Type B pancreatic cell (in vitro differentiated cells): ENCODE measurements at regions not wholly inside any gene's neighbourhood (a gene's known extent, or its start where the extent isn't known, plus 50 kb on each side); places are given as distances from the start of the nearest gene placed in this dataset.

ENCODE experiments used
- DNase-seq: peaks from one replicate; pipeline ENCODE4 v3.0.0; 2021; ENCODE audit warnings: mixed read lengths; ENCODE audit not compliant: unreplicated experiment; ENCODE audit errors: extremely low spot score
- H3K27ac Mint-ChIP-seq: 2 replicates; pipeline ENCODE4 v1.8.0; 2021; ENCODE audit warnings: mild to moderate bottlenecking, mixed read lengths
- H3K27me3 Mint-ChIP-seq: 2 replicates; pipeline ENCODE4 v1.8.0; 2021; ENCODE audit warnings: mixed read lengths
- H3K36me3 Mint-ChIP-seq: 2 replicates; pipeline ENCODE4 v1.8.0; 2021; ENCODE audit warnings: mixed read lengths
- H3K4me1 Mint-ChIP-seq: one replicate; pipeline ENCODE4 v1.8.0; 2021; ENCODE audit warnings: mixed read lengths; ENCODE audit not compliant: unreplicated experiment
- H3K4me3 Mint-ChIP-seq: 2 replicates; pipeline ENCODE4 v1.8.0; 2021; ENCODE audit warnings: mild to moderate bottlenecking, mixed read lengths
- H3K9me3 Mint-ChIP-seq: 2 replicates; pipeline ENCODE4 v1.8.0; 2021; ENCODE audit warnings: mixed read lengths
- TF ChIP-seq, protein P1 (sequence below): fragments of 200-600 bp; sonication (generic); conservative IDR thresholded peaks from 2 replicates; pipeline ENCODE4 v1.5.0; 2021; ENCODE audit warnings: antibody characterized with exemption, mild to moderate bottlenecking

DNA sequence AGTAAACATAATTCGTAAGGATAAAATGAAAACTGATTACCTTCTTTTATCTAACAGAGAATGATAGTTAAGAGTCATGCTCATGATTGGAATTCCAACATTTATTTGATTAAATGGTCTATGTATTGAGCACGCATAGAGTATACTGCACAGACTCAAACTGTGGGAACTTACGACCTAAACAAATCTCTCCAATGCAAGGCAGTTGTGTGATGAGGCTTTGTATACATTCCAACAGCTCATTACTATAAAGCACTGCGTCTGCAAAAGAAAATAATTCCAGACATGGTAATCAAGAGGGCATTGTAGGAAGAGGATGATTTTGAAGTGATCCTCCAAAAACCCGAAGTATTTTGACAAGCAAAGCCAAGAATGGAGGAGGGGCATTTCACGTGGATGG is 169.5 kb downstream of the NUFIP1 start:
- TF ChIP-seq, protein P1, sequence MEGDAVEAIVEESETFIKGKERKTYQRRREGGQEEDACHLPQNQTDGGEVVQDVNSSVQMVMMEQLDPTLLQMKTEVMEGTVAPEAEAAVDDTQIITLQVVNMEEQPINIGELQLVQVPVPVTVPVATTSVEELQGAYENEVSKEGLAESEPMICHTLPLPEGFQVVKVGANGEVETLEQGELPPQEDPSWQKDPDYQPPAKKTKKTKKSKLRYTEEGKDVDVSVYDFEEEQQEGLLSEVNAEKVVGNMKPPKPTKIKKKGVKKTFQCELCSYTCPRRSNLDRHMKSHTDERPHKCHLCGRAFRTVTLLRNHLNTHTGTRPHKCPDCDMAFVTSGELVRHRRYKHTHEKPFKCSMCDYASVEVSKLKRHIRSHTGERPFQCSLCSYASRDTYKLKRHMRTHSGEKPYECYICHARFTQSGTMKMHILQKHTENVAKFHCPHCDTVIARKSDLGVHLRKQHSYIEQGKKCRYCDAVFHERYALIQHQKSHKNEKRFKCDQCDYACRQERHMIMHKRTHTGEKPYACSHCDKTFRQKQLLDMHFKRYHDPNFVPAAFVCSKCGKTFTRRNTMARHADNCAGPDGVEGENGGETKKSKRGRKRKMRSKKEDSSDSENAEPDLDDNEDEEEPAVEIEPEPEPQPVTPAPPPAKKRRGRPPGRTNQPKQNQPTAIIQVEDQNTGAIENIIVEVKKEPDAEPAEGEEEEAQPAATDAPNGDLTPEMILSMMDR: no peak
- Mint-ChIP-seq H3K4me3 (no peak overlapping the region), H3K27me3 (no peaks in the 10 kb centered on the region), H3K27ac (no peak overlapping the region), H3K36me3 (no peaks in the 10 kb centered on the region), H3K9me3 (no peaks in the 10 kb centered on the region), H3K4me1 (peaks cover 5% of the 10 kb centered on the region)
- no peak for DNase-seq

DNA sequence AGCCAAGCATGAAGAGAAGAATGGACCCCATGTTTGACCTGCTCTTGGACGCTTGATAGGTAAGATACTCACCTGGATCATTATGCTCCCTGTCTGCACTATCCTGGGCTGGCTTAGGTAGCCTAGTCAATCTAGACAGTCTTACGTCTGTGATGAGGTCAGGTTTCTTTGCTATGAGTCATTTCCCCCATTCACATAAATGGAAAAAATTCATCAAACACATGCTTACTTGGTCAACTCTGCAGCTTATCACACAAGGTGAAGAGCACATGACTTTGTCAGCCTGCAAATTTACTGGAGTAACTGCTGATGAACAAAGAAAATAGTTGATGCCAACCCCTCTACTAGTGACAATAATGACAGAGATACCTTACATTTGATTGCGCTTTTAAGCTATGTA is 170.0 kb downstream of the NUFIP1 start:
- TF ChIP-seq, protein P1: no peak
- Mint-ChIP-seq H3K9me3 (no peaks in the 10 kb centered on the region), H3K4me3 (no peak overlapping the region), H3K36me3 (no peaks in the 10 kb centered on the region), H3K27ac (no peak overlapping the region), H3K27me3 (no peaks in the 10 kb centered on the region), H3K4me1 (peaks cover 5% of the 10 kb centered on the region)
- no peak for DNase-seq

DNA sequence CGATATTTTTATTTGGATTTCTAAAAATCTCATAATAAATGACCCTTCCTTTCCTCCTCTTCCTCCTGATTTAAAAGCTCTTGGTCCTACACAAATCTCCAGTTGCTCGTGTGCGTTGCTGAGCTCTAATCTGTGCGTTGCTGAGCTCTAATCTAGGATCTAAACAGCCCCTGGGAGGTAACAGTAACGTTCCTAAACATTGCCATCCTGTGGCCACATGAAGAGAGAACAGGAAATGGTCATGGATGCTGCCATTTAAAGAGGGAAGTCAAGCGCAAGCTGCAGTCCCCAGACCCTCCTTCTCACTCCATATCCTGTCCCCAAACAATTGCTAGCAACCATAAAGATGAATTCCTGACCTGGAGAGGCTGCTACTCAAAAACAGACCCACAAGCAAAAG is 170.8 kb downstream of the NUFIP1 start:
- Mint-ChIP-seq H3K27me3 (no peaks in the 10 kb centered on the region), H3K4me1 (peaks cover 5% of the 10 kb centered on the region), H3K9me3 (no peaks in the 10 kb centered on the region), H3K36me3 (no peaks in the 10 kb centered on the region), H3K4me3 (no peak overlapping the region), H3K27ac (no peak overlapping the region)
- DNase-seq: no peak
- TF ChIP-seq, protein P1: peak; percentile 48

DNA sequence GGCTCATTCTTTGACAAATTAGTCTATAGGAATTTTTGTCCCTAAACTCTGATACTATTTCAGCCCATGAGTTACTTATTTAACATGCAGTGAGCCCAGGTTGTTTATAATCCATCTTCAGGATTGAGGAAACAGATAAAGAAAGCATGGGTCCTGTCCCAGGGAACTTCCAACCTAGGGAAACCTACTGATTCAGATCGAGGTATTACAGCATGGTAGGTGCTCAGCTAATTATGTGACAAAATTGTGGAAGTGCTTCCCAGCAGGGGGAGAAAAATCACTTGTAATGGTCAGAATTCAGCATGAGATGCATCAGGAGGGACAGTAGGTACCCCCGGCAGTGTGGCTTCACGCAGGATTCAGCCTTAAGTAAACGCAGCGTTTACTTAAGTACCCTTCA is 171.3 kb downstream of the NUFIP1 start:
- Mint-ChIP-seq H3K4me1 (peaks cover 5% of the 10 kb centered on the region), H3K27me3 (no peaks in the 10 kb centered on the region), H3K27ac (no peak overlapping the region), H3K36me3 (no peaks in the 10 kb centered on the region), H3K4me3 (no peak overlapping the region), H3K9me3 (no peaks in the 10 kb centered on the region)
- no peak for DNase-seq
- TF ChIP-seq, protein P1: no peak

DNA sequence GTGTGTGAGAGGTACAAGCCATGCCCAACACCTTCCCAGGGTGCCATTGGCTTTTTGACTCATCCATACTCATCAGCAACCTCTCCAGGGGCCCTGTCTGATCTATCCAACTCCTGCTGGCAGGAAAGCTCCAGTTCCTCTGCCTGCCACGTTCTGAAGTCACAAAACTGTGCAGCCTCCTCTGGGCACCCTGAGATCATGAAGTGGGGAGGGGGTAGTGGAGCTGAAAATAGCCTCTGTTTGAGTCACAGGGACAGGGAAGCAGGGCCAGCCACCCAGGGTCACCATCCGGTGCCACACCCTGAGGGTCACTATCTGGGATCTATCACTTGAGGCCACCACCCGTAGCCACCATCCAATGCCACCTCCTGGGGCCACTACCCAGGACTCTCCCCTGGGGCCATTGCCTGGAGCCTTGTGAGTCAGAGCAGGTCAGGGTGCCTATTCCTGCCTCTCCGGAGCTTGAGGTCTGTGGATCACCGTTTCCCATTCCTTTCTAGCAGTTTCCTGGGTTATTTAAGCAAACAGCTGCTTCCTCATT is 172.1 kb downstream of the NUFIP1 start:
- H3K27ac Mint-ChIP-seq: no peak overlapping the region
- DNase-seq: no peak
- no peaks in the 10 kb centered on the region for H3K36me3 Mint-ChIP-seq
- no peaks in the 10 kb centered on the region for H3K27me3 Mint-ChIP-seq
- H3K4me1 Mint-ChIP-seq: peaks cover 5% of the 10 kb centered on the region
- TF ChIP-seq, protein P1: no peak
- no peaks in the 10 kb centered on the region for H3K9me3 Mint-ChIP-seq
- no peak overlapping the region for H3K4me3 Mint-ChIP-seq

DNA sequence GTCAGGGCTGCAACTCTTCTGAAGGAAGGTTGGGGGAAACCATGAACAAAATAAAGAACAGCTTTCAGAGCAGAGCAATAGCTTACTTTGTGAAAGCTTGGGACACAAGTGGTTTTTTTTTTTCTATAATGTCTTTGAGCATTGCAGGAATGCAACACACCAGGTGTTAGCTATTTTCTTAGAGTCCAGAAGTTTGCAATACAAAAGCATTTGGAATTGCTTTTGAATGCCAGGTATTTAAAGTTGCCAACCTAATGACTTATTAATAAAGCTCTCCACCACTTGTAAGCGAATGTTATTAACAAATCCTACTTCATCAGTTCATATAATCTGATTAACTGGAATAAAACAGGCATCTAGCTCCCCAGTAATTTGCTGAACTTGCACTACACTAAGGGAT is 172.6 kb downstream of the NUFIP1 start:
- no peaks in the 10 kb centered on the region for H3K36me3 Mint-ChIP-seq
- no peaks in the 10 kb centered on the region for H3K9me3 Mint-ChIP-seq
- no peaks in the 10 kb centered on the region for H3K27me3 Mint-ChIP-seq
- TF ChIP-seq, protein P1: no peak
- DNase-seq: no peak
- no peak overlapping the region for H3K27ac Mint-ChIP-seq
- peaks cover 5% of the 10 kb centered on the region for H3K4me1 Mint-ChIP-seq
- H3K4me3 Mint-ChIP-seq: no peak overlapping the region
